ENCODE measurements at regions not wholly inside any gene's neighbourhood (a gene's known extent, or its start where the extent isn't known, plus 50 kb on each side); places are given as distances from the start of the nearest gene placed in this dataset.
"Not testable (repeated sequence)": the region's sequence is repeated elsewhere in the genome, so short reads cannot be mapped to it uniquely, and the experiment has no call there.

DNA sequence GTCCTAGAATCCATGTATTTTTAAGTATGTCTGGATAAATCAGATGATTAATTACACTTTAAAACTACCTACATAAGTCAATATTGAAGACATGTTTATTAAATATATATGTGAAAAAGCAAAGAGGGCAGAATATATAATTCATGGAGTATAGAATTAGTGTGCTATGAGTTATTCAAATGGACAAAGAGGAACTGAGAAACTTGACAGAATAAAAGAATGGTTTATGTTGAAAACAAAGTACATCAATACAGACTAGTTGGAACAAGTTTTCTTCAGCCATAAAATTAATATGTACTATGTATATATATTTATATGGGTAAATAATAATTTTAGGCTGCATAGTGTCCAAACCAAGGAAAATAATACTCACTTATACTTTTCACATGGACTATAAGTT, 173.5 kb downstream of the NPFFR2 start:
- no peak for DNase-seq (ENCODE audit: low spot score)

DNA sequence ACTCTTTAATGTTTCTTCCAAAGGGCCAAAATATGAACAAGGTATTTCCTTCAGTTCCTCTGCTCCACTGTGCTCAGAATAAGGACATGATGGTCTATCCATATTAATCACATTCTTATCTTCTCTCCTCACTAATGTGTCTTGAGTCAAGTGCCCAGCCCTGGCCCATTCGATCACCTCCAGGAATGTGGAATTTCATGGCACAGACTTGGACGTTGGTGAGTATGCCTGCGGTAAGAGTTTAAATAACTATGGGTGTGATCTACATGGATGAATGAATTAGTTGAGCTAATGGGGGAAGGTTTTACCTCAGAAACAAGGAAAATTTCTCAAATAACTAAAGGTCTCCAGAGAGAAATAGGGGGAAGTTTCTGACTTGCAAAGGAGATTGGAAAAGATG, 174.0 kb downstream of the NPFFR2 start:
- DNase-seq (ENCODE audit: low spot score) = no peak

DNA sequence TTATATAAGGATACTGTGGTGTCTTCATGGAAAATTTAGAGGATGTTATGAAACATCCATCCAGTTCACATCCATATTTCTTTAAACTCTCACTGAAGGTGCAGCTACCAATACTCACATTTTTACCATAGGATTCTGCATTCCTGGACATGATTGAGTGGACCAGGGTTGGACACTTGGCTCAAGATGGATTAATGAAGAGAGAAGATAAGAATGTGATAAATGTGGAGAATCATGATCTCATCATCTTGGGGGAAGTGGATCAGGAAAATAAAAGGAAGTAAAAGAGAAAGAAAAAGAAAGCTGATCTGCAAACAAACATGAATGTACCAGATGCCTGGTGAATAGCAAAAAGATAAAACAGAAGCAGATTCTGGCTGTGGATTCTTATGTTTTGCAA, 175.4 kb downstream of the NPFFR2 start:
- DNase-seq (ENCODE audit: low spot score) = no peak

DNA sequence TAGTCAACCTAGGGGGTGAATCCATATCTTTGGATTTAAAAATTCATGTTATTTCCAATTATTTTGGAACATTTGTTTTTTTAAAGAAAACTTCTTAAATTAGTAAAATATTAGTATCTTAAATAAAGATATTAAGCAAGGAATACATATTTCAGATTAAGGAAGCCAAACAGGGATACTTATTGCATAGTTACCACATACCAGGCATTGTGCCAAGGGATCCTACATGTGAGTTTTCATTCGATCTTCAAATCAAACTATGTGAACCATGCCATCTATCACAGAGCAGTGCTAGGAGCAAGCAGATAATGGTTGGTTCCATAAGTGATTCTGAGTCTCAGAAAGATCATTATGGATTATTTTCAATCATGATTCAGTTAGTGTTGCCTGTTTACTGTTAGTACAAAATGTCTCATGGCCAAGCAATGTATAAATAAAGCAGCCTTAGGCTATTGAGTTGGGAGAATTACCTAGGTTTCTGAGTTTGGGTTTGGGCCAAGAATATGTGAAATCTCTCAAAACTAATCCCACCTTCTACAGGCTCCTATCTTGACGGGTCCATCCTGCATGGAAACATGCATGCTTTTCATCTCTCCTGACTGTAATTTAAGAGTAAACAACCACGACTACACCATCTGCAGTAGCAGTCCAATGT, 176.7 kb downstream of the NPFFR2 start:
- peak; percentile 35 for DNase-seq (ENCODE audit: low spot score)

DNA sequence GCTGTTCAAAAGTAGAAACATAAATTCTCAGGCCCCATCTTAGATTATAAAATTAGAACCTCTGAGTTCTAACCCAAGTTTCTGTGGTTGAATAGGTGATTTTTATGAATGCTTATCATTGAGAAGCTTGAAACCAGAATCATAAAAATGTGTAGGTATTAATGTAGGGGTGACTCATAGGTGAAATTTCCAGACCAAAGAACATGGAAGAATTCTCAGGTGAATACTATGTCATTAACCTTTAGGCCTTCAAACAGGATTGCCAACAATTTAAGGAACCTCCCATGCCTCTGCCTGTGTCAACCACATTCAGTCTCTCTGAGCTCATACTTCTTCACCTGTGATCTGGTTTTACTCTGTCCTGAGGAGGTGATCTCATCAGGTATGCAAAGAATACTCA, 177.8 kb downstream of the NPFFR2 start:
- DNase-seq (ENCODE audit: low spot score) = peak; percentile 81

DNA sequence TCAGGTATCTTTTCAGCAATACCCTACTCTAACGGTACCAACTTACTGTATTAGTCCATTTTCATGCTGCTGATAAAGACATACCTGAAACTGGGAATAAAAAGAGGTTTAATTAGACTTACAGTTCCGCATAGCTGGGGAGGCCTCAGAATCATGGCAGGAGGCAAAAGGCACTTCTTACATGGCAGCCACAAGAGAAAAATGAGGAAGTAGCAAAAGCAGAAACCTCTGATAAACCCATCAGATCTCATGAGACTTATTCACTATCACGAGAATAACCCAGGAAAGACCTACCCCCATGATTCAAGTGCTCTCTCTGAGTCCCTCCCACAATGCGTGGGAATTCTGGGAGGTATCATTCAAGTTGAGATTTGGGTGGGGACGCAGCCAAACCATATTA, 182.0 kb downstream of the NPFFR2 start:
- not testable (repeated sequence) for DNase-seq (ENCODE audit: low spot score)

DNA sequence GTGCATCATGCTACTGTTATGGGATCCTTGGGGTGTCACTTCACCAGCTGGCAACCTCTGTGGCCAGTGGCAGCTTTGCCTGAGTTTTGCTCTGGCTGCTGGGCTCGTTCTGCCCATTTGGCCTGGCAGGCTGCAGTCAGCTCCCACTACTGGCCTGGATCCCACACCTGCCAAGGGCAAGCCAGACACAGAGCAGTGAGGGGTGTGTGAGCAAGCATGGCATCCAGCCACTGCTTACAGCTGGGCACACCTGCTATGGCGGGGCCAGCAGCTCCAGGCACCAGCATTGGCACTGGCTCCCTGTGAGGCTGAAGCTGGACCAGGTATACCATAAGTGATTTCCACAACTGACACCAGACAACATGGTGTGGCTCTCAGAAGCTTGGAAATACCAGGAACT, 183.4 kb downstream of the NPFFR2 start:
- DNase-seq (ENCODE audit: low spot score) = no peak

DNA sequence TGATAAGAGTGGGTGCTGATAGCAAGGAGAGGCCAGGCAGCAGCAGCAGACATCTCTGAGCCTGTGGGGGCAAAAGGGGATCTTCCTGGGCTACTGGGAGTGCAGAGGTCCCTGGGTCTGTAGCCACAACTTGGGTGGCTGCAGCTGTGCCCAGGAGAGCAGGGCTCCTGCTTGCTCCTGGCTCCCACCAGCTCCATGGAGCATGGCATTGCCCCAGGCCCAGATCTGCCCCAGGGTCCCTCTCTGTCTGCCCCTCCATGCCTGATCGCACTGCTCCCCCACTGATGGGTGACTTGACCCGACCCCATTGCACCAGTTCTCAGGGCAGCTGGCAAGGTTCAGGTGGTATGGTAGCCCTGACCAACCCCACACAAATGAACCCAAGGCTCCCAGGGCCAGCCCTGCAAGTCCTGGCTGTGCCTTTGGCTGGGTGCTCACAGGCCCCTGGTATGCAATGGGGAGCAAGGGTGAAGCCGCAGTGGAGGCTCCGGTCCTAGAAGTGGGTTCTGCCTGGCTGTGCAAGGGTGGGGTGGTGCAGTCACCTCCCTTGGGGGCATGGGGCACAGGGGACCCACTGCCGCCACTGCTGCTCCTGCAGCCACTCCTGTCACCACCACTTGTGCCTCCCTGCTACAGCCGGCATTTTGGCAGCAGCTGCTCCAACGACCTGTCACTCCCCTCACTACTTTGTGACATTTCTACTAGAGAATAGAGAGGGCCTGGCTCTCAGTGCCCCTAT, 184.9 kb downstream of the NPFFR2 start:
- no peak for DNase-seq (ENCODE audit: low spot score)

DNA sequence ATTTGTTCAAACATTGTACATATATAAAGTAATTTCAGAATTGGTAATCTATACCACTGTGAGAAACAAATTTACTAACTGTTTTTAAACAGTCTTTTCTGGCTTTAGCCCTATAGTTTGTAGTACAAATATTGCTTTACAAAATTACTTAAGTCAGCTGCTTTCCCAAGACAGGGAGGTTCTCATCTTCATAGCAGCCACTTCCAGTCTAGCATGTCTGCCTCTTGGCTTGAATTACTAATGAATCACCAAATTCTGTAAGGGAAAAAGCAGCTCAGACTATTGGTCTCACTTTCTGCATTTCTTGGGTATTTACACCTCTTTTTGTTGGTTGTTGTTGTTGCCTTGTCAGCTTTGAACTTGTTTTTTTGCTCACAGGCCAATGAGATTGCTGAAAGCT, 187.2 kb downstream of the NPFFR2 start:
- no peak for DNase-seq (ENCODE audit: low spot score)

Data from HT-29 (cell line).